ENCODE measurements at regions not wholly inside any gene's neighbourhood (a gene's known extent, or its start where the extent isn't known, plus 50 kb on each side); places are given as distances from the start of the nearest gene placed in this dataset.

- intact Hi-C loops (cut with DNase I), result loop anchor here (5.0 kb wide), 1 partner anchor 165 kb away; no protein-coding TSS in a partner anchor
- no peaks in the 10 kb centered on the region for H3K36me3 ChIP-seq
- H3K4me1 ChIP-seq, result peaks cover 14 to 31% (median 18%) of the 10 kb centered on the region in 3 donors
- peaks cover 0 to 64% (median 6%) of the 10 kb centered on the region in 4 donors for H3K27me3 ChIP-seq
- DNase-seq, result no peak
- TF ChIP-seq, protein P1, sequence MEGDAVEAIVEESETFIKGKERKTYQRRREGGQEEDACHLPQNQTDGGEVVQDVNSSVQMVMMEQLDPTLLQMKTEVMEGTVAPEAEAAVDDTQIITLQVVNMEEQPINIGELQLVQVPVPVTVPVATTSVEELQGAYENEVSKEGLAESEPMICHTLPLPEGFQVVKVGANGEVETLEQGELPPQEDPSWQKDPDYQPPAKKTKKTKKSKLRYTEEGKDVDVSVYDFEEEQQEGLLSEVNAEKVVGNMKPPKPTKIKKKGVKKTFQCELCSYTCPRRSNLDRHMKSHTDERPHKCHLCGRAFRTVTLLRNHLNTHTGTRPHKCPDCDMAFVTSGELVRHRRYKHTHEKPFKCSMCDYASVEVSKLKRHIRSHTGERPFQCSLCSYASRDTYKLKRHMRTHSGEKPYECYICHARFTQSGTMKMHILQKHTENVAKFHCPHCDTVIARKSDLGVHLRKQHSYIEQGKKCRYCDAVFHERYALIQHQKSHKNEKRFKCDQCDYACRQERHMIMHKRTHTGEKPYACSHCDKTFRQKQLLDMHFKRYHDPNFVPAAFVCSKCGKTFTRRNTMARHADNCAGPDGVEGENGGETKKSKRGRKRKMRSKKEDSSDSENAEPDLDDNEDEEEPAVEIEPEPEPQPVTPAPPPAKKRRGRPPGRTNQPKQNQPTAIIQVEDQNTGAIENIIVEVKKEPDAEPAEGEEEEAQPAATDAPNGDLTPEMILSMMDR (IDR thresholded peaks at IDR 0.05), result peak in 4 of 6 experiments; percentile 14 to 36 (median 22)
- no peak for TF ChIP-seq POLR2A (IDR thresholded peaks at IDR 0.05)
- WGBS, 2 donors, result 0% methylated on average over 1 of the region's 71 CpGs; no CpG with 5 or more reads in 1 of the 2 donors
- peak overlapping the region in 2 of 4 donors; percentile 61 to 77 for H3K27ac ChIP-seq
- H3K4me3 ChIP-seq, result peak overlapping the region; percentile 34 to 71 (median 48)
- H3K9me3 ChIP-seq, result no peaks in the 10 kb centered on the region
Measured at GRCh38 chr6:41427642-41428335, 92.4 kb downstream of the NCR2 start.

DNA sequence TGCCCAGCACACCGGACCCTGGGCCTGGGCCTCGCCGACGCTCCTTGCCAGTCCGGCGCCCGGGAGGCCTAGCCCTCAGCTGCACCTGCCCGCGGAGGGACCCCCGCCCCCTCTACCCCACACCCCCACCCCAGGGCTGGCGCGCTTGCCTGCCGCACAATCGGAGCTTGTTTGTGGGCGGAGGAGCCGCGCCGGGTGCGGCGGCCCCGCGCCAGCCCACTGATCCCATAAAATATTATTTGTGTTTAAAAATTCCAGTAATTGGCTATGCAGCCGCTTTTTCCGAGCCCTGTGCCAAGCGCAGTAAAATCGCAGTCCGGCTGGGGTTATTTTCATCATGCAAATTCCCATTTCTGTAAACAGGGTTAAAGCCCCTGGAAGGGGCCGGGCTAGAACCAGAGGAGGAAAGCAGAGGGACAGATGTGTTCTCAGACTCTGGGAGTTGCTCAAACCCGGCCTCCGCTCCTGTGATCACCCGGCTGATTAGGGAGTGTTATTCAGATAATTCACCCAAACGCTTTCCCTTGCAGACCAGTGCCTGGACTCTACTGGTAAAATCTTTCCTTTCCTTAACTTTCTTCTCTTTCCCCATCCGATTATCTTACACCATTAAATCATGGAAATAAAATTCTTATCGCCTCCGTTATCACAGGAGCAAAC, 93.1 kb downstream of the NCR2 start:
- H3K4me3 ChIP-seq, result peak overlapping the region; percentile 34 to 71 (median 48)
- peaks cover 14 to 31% (median 18%) of the 10 kb centered on the region in 3 donors for H3K4me1 ChIP-seq
- DNase-seq, result no peak
- intact Hi-C loops (cut with DNase I), result loop anchor here (5.0 kb wide), 1 partner anchor 164 kb away; no protein-coding TSS in a partner anchor
- H3K36me3 ChIP-seq, result no peaks in the 10 kb centered on the region
- H3K9me3 ChIP-seq, result no peaks in the 10 kb centered on the region
- 15 to 24% methylated on average over 12 to 13 of the region's 35 CpGs for WGBS, 2 donors
- H3K27ac ChIP-seq, result peak overlapping the region in 2 of 4 donors; percentile 61 to 77
- peaks cover 0 to 64% (median 6%) of the 10 kb centered on the region in 4 donors for H3K27me3 ChIP-seq
- TF ChIP-seq POLR2A (IDR thresholded peaks at IDR 0.05), result no peak
- TF ChIP-seq, protein P1 (IDR thresholded peaks at IDR 0.05), result no peak

GRCh38 chr6:41428996-41429421, 93.6 kb downstream of the NCR2 start:
- no peak for TF ChIP-seq POLR2A (IDR thresholded peaks at IDR 0.05)
- TF ChIP-seq, protein P1 (IDR thresholded peaks at IDR 0.05), result no peak
- intact Hi-C loops (cut with DNase I), result loop anchor here (5.0 kb wide), 1 partner anchor 163 kb away; no protein-coding TSS in a partner anchor
- Histone ChIP-seq H3K27ac (peak overlapping the region in 2 of 4 donors; percentile 61 to 77), H3K9me3 (no peaks in the 10 kb centered on the region), H3K4me1 (peaks cover 14 to 31% (median 18%) of the 10 kb centered on the region in 3 donors), H3K4me3 (no peak overlapping the region), H3K36me3 (no peaks in the 10 kb centered on the region), H3K27me3 (peaks cover 0 to 64% (median 6%) of the 10 kb centered on the region in 4 donors)
- 12 to 27% methylated on average over 2 to 4 of the region's 5 CpGs for WGBS, 2 donors
- no peak for DNase-seq

- Histone ChIP-seq H3K4me1 (peaks cover 14 to 31% (median 18%) of the 10 kb centered on the region in 3 donors), H3K4me3 (no peak overlapping the region), H3K27ac (no peak overlapping the region), H3K27me3 (peaks cover 0 to 64% (median 6%) of the 10 kb centered on the region in 4 donors), H3K9me3 (no peaks in the 10 kb centered on the region), H3K36me3 (no peaks in the 10 kb centered on the region)
- TF ChIP-seq POLR2A (IDR thresholded peaks at IDR 0.05), result no peak
- TF ChIP-seq, protein P1 (IDR thresholded peaks at IDR 0.05), result no peak
- intact Hi-C loops (cut with DNase I), result loop anchor here (5.0 kb wide), 1 partner anchor 162 kb away; no protein-coding TSS in a partner anchor
- DNase-seq, result no peak
- WGBS, 2 donors, result 71 to 81% methylated on average over 10 to 11 of the region's 14 CpGs
Measured at GRCh38 chr6:41429506-41430504, 94.4 kb downstream of the NCR2 start.

Measured in esophagus squamous epithelium (tissue), 5 donors.